HG02852 (cell line): ENCODE measurements at regions not wholly inside any gene's neighbourhood (a gene's known extent, or its start where the extent isn't known, plus 50 kb on each side); places are given as distances from the start of the nearest gene placed in this dataset.

Experiments used
- ATAC-seq: cut with Tn5 transposase; IDR thresholded peaks from one replicate; pipeline ENCODE4 v1.9.1; 2021; ENCODE audit warnings: mild to moderate bottlenecking, moderate library complexity; ENCODE audit not compliant: unreplicated experiment

DNA sequence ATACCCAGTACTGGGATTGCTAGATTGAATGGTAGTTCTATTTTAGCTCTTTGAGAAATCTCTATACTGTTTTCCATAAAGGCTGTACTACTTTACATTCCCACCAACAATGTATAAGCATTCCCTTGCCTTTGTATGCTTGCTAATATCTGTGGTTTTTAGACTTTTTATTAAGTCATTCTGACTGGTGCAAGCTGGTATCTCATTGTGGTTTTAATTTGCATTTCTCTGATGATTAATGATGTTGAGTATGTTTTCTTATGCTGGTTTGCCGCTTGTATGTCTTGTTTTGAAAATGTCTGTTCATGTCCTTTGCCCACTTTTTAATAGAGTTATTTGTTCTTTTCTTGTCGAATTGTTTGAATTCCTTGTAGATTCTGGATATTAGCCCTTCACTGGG lies 512.7 kb upstream of the PAPPA start:
- no peak for ATAC-seq

DNA sequence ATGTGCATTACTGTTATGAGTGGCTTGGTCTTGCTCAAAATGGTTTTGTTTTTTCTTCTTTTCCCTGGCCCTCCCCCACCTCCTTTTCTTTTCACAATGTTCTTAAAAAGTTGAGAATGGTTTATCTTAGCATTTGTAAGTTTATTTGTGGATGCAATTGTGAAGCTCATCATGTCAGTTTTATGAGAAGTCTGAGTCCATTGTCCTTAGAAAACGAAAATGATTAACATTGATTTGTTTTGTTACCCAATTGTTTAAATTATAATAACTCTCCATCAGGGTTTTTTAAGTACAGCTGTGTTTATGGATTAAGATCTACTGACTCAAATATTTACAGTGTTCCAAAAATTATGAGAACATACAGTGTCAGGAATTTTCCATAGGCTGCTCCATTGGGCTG lies 511.3 kb upstream of the PAPPA start:
- ATAC-seq, result no peak

DNA sequence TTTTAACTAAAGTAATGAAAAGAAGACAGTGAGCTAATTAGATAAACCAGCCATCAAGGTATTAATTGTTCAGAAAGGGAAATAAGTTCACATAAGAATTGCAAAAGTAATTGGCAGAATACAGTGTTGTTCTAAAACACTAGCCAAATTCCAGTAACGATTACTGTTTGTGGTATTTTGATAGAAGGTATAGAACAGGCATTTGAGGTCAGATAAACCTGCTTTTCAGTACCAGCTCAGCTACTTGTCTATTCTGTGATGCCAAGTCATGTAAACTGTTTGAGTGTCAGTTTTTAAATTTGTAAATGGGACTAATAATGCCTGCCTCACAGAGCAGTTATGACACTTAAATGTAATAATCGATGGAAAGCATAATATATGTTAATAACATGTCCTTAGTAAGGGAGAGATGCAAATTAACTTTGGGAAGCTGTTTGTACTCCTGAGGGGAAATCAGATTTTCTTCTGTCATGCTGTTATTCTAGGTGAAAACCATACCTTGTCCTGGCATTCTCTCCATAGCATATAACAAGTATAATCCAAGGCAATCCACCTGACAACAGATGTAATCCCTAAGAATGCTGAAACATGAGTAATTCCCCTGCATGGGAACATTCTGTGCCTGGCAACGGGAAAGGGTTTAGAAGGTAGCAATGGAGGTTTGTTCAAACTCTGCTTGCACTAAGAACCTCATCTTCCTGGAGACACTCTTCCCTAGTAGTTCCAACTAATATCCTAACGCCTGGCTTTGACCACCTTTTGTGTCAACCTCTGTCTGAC lies 509.5 kb upstream of the PAPPA start:
- ATAC-seq, result no peak

DNA sequence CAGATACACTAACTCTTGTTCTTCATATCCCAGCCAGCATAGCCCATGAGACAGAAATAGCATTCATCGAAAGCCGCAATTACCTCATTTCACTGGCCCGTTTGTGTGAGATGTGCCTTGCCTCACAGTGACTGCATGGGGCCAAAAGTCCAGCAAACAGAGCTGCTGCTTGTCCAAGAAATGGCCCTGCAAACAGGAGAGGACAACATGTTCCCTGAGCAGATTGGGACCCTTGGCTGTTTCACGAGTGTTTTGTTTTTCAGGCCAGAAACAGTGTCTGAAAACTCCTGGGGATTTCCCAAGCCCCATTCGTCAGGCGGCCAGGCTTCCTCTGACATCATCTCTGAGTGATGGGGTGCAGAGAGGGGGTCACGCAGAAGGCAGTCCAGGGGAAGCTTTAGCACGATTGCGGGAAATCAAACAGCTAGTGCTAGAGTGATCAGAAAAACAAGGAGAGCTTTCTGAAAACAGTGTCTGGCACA lies 503.6 kb upstream of the PAPPA start:
- ATAC-seq, result no peak

DNA sequence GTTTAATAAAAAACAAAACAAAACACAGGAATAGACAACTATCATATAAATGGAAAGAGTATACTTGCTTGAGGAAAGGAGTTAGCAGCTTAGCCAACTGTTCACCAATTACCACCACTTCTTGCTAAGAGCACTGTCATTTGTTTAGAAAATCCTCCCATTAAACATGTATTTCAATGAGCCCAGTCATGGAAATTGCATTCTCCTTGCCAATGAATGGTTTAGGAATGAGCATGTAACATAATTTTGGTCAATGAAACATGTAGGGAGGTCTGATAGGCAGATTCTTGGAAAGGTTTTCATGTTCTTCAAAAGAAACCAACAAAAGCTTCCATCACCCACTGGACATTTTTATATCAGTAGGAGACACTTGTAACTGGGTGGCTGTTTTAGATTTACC lies 502.8 kb upstream of the PAPPA start:
- ATAC-seq, result no peak

DNA sequence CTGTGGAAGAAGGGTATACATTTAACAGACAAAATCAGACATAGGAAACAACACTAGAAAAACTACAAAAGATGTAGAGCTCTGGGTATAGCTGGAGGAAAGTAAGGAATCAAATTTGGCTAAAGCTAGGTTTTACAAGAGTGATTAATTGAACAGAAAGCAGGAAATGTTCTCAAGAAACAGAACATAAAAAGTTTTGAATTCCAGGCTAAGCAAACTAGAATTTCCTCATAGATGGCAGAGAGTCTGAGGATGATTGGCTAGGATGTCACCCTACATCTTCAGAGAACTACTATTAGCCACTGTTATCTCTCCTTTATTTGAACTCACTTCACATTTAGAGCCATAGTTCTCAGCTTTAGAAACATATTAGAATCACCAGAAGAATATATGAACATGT lies 502.1 kb upstream of the PAPPA start:
- ATAC-seq, result no peak

DNA sequence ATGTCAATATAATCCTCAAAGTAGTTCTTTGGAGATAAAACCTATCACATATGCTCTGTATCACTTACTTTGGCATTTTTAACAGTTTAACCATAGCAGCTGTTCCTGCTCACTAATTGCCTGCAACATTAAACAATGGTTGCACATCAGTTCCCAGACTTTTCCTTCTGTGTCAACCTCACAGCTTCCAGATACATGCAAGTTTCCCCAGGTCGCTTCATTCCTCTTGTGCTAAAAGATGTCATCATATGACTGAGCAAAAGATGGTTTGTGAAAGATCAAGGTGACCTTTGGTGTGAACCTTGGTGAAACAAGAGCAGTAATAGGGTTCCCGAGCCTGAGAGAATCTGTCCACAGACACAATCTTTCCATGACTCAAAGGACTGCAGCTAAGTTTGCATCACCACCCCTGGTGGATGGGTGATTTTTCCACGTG lies 500.4 kb upstream of the PAPPA start:
- no peak for ATAC-seq

DNA sequence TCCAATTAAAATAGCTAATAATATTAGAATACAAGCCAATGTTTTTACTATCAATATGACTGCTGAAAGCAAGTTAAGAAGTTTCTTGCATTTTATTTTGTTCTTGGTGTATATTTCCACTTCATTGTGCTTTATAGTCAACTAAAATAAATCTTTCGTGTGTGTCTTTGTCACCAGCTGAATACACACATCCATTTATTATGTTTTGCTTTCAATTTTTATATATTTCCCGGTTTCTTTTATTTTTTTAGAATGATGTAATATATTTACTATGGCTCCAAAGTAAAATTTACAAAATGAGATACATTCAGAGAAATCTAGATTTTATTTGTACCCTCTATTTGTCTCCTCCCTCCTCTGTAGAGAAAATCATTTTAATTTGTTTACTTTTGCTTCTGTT lies 495.9 kb upstream of the PAPPA start:
- ATAC-seq, result no peak

DNA sequence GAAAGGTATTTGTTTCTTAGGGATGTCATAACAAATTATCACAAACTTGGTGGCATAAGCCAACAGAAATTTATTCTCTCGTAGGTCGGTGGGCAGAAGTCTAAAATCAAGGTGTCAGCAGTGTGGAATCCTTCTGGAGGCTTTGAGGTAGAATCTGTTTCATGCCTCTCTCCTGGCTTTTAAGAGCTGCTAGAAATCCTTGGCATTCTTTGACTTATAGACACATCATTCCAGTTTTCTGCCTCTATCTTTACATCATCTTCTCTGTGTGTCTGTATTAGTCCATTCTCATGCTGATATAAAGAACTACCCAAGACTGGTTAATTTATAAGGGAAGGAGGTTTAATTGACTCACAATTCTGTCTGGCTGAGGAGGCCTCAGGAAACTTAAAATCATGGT lies 488.1 kb upstream of the PAPPA start:
- no peak for ATAC-seq

DNA sequence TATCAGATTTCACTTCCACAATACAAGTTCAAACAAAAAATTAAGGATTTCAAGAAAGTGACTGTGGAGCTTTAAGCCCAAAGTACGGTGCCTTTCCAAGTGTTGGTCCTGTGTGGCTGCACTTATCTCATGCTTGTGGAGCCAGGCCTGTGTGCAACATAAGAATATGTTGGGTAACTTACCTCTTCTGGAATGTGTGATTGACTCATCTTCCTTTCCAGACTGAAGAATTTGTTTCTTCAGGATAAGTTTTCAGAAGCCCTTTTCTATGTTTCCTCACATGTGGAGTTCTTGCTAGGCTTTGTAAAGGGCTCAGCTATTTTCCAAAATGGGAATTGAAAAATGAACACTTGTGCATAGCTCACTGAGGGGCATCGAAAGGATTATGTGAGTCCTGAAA lies 485.1 kb upstream of the PAPPA start:
- no peak for ATAC-seq

DNA sequence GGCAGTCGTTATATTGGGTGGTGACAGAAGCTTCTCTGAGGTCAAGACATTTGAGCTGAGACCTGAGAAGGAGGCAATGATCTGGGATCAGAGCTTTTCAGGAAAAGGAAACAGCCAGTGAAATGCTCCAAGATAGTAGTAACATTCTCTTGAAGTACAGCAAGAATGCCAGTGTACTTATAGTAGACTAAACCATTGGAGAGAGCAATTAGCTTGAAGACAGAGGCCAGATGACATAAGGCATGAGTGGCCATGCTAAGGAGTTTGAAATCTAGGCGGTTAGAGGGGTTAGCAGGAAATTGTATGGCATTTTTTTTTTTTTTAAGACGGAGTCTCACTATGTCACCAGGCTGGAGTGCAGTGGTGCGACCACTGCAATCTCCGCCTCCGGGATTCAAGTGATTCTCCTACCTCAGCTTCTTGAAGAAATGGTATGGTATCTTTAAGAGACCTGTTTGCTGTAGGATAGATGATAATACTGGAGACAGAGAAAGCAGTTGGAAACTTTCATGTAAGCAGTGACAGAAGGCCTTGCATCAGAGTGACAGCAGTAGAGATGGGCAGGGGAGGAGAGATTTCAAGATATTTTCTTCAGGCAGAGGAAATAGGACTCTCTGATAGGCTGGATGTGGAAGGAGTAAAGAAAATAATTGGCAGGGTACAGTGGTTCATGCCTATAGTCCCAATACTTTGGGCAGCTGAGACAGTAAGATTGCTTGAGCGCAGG lies 482.2 kb upstream of the PAPPA start:
- ATAC-seq, result no peak

DNA sequence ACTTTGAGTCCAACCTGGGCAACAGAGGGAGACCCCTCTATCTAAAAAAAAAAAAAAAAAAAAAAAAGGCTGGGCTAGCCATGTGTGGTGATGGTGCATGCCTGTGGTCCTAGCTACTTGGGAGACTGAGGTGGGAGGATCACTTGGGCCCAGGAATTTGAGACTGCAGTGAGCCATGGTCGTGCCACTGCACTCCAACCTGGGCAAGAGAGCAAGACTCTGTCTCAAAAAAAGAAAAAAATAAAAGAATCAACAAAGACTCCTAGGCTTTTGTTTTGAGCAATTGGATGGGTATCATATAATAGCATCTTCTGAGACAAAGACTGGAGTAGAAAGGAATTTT lies 481.7 kb upstream of the PAPPA start:
- no peak for ATAC-seq

DNA sequence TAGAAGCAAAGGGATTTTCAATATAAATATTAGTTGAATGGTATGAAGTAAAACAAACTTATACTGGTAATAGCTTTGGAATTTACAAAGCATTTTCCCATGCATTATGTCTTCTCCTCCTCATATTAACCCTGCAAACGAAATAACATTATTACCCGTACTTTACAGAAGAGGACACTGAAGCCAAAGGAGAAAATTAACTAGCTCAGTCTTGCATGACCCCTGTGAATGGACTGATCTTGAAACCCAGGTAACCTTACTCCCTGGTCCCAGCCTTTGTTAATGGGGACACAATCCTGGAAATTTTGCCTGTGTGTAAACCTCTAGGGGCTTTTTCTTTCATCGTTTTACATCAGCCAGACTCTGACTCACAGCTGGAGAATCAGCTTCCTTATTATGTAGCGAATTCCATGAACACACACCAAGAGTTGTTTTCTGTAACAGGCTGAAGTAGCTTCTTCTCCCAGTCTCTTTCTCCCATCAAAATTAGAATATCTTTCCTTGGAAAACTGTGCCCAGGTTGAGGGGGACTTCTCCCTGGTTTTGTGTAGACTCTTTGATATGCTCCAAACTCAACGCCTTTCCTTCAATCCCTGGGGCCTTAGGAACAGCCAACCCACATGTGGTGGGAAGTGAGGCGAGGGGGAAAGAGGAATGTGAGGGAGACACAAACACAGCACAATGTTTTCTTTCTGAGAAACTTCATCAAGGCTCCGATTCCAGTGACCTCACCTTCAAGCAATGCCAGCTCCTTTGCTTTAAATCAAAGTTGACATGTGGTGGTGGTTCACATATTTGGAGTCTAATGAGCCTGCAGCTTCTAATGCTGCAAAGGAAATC lies 480.9 kb upstream of the PAPPA start:
- no peak for ATAC-seq

DNA sequence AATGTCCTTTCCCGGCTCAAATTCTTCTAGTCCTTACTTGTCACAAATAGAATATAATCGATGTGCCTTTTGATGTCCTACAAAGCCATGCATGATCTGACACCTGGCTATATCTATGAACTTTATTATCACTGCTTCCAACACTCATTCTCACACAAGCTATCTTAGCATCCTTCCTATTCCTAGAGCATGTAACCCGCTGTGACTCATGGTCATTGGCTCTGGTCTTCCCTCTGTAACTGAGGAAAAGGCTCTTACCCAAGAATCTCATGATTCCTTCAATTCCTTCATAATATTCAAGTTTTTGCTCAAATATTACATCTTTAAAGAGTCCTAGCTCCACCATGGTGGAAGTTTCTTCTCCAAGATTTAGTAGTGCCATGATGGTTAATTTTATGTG lies 480.0 kb upstream of the PAPPA start:
- no peak for ATAC-seq

DNA sequence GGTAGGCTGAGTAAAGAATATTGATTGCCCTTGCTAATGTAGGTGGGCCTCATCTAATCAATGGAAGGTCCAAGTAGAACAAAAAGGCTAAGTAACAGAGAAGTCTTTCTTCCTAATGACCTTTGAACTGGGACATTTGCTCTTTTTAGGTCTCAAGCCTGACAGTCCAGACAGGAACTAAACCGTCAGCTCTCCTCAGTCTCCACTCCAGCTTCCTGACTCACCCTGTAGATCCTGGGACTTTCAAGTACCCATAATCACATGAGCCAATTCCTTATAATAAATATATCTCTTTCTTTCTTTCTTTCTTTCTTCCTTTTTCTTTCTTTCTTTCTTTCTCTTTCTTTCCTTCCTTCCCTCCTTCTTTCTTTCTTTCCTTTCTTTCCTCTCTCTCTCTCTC lies 479.5 kb upstream of the PAPPA start:
- ATAC-seq, result no peak

DNA sequence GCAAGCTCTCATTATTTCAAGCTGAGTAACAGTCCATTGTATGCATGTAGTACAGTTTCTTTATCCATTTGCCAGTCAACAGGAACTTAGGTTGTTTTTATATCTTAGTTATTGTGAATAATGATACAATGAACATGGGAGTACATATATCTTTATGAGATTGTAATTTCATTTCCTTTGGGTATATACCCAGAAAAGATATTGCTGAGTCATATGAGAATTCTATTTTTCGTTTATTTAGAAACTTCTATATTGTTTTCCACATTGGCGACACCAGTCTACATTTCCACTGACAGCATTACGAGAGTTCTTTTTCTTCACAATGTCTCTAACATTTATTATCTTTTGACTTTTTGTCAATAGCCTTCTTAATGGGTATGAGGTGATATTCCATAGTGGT lies 477.8 kb upstream of the PAPPA start:
- no peak for ATAC-seq

DNA sequence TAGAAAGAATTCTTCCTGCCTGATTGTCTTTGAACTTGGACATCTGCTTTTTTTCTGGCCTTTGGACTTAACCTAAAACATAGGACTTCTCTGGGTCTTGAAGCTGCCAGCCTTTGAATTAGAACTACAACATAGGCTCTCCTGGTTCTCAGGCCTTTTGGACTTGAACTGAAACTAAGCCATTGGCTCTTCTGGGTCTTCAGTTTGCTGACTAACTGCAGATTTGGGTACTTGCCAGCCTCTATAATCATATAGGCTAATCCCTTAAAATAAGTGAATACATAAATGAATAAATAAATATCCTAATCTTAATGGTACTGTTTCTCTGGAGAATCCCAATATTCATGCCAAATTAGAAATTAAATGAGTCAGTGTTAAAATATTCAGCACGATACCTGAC lies 473.4 kb upstream of the PAPPA start:
- ATAC-seq, result no peak

DNA sequence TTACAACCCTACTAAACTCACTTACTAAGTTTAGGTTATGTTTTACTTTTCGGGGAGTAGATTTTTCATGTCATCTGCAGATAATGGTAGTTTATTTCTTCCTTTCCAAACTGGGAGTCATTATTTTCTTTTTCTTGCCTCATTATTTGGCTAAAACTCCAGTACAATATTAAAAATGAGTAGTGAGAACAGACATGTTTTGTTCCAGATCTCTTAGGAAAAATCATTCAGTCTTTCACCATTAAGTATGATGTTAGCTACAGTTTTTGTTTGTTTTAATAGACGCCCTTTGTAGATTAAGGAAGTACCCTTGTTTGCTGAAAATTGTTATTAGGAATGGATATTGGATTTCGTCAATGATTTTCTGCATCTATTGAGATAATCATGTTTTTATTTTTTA lies 472.0 kb upstream of the PAPPA start:
- ATAC-seq, result no peak

DNA sequence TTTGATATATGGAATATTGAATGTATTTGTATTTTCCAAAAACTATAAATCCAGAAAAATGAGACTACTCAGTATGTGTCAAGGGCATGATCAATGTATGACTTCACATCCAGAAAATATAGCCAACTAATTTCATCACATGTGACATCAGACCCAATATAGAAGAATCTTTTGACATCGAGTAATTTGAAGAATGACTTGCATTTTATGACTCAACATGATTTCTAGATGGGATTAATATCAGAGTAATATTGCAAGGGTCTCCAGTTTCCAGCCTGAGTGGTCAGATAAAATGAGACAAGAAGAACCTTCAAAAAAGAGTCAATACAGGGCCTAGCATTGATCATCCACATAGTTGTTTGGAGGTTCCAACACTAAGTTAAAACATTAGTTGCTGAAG lies 467.5 kb upstream of the PAPPA start:
- ATAC-seq, result no peak

DNA sequence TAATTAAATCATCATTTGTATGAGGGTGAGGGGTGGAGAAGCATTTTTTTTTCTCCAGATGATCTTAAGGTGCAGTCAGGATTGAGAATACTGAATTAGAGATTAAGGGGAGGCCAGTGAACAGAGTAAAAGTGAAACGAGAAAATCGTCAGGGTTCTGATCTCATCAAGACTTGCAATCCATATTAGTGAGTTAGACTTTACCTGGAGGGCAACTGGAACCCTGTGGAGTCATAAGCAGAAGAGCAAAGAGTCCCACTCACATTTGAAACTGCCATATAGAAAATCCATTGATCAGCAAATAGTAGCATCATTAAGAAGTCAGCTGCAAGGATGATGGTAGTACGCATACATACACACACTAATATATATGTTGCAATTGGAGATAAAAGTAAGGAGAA lies 466.2 kb upstream of the PAPPA start:
- ATAC-seq, result no peak

DNA sequence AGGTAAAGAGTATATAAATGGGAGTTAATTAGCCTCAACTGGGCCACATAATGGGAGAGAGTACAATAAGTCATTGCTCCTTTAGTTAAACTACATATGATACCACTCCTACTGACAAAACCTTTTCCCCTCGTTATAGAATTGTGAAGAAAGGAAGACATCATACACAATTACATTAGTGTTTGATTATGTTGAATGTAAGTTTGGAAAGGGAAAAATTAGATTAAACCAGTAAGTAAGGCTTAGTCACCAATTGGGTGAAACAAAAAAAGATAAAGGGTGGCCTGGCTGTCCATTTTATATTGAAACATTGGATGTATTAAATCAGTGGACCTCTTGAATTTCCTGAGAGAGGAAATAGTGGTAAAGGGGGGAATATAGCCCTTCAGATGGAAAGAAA lies 464.3 kb upstream of the PAPPA start:
- no peak for ATAC-seq
